GM18526 (cell line): ENCODE measurements at regions not wholly inside any gene's neighbourhood (a gene's known extent, or its start where the extent isn't known, plus 50 kb on each side); places are given as distances from the start of the nearest gene placed in this dataset.

ENCODE experiments used
- POLR2A ChIP-seq: IDR thresholded peaks from 3 replicates; pipeline ENCODE4 v1.6.1; 2011; ENCODE audit not compliant: insufficient read length; ENCODE audit errors: extremely low read depth

DNA sequence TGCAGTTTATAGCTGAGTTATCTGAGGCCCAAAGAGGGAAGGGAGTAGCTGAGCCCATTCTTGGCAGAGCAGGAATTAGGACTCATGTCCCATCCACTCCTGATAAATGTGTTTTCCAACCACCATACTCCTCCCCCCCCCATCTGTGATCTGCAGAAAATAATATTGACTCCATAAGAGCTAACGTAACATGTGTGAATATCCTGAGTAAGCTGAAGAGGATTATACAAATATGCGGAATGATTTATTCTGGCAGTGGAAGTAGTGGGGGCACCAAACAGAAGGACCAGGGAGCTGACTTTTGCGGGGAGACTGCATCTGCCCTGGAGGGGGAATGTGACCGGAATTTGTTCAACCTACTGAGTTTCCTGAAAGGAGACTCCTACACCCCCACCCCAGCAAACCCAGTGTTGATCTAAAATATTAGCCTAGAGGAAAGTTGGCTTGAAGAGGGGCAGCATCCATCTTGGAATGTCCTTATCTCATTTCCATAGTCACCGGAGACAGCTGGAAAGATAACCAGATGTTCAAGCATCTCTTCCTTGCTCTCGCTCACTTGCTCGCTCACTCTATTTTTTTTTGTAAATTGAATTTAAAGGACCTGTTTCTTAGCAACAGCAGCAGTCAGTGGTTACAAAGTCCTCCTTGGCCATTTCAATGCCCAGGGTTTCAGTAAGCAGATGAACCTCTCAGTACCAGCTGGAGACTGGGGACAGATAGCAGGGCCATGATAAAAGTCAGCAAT, 114.7 kb downstream of the RPS24 start:
- no peak for TF ChIP-seq POLR2A

DNA sequence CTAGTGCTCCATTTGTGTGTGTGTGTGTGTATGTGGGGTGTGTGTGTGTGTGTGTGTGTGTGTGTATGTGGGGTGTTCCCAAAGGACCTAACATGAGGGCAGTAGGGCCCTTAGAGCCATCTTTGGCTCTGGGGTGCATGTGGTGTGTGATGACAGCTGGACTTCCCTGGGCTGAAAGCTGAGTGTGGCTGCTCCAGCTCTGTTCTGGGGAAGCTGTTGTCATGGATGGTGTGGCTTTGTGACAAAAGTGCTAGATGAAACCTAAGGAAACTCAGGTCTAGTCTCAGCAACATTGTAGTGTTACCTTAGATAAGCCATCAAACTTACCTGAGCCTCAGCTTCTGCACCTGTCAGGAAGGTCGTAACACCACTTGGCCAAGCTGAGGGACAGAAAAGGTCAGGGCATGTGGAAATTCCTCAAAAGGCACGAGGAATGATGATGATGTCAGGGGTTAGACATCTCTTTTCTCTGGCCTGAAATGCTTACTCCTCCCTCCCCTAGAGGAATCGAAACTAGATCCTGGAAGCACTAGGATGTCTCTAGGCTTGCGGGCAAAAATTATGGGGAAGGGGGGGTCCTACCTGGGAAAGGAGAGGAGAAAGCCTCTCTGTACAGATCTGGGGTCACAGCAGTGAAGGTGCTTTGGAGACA, 115.4 kb downstream of the RPS24 start:
- no peak for TF ChIP-seq POLR2A

DNA sequence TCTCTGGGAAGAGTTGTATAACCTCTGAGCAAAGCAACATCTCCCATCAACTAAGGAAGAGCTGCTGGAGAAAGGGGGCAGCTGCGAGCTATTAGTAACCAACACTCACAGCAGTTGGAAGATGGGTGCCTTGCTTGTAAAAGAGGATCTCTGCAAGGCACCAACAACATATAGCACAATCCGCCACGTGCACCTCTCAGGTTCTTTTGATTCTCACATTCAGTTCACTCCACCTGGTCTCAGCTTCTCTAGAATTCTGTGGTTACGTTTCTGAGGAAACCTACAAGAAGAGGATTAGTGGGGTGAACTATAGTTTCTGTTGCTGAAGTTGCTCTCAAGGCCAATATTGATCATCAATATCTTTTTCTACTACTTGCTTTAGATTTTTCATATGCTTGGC, 117.1 kb downstream of the RPS24 start:
- no peak for TF ChIP-seq POLR2A

GRCh38 chr10:78155722-78156121, 122.1 kb downstream of the RPS24 start:
- TF ChIP-seq POLR2A, result no peak

- no peak for TF ChIP-seq POLR2A
Observed at GRCh38 chr10:78160591-78160990, 126.9 kb downstream of the RPS24 start.

DNA sequence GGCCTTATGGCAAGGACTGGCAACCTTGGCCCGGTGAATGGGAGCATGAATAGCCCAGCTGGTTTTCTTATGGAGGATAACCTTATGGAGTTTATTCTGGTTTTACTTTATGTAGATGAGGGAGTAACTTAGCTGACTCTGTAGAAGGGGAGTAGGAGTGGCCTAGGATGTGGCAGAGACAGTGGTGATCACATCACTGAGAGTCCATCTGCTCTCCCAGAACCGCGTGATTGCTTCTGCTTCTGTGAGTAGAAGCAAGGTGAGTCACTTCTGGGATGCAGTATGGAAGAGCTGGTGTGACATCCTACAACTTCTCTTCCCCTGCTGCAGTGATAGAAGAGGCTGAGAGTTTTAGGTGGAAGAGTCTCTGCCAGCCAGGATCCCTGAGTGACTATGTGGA, 129.2 kb downstream of the RPS24 start:
- no peak for TF ChIP-seq POLR2A

- no peak for TF ChIP-seq POLR2A
Observed at GRCh38 chr10:78164702-78165101, 131.0 kb downstream of the RPS24 start.

GRCh38 chr10:78165172-78165571, 131.5 kb downstream of the RPS24 start:
- no peak for TF ChIP-seq POLR2A

DNA sequence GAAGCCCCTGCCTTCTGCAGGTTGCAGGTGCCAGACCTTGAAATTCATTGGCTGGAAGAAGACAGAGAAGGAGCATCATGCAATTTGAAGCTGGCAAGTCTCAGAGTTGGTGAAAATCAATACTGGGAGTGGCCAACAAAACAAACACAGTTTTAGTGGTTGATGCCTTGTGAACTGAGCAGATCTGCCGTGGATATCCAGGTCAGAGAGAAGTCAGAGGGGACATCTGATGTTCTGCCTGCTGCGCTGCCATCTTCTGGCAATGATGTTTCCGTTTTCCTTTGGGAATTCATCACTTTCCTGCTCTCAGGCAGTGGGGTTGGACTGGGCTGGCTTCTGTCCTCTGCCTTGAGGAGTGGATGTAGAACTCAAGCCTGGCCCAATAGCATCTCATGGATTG, 132.0 kb downstream of the RPS24 start:
- TF ChIP-seq POLR2A, result no peak

GRCh38 chr10:78166261-78166660, 132.6 kb downstream of the RPS24 start:
- TF ChIP-seq POLR2A, result no peak

- no peak for TF ChIP-seq POLR2A
Observed at GRCh38 chr10:78169214-78169613, 135.6 kb downstream of the RPS24 start.

- TF ChIP-seq POLR2A, result no peak
Observed at GRCh38 chr10:78170026-78170475, 136.4 kb downstream of the RPS24 start.

DNA sequence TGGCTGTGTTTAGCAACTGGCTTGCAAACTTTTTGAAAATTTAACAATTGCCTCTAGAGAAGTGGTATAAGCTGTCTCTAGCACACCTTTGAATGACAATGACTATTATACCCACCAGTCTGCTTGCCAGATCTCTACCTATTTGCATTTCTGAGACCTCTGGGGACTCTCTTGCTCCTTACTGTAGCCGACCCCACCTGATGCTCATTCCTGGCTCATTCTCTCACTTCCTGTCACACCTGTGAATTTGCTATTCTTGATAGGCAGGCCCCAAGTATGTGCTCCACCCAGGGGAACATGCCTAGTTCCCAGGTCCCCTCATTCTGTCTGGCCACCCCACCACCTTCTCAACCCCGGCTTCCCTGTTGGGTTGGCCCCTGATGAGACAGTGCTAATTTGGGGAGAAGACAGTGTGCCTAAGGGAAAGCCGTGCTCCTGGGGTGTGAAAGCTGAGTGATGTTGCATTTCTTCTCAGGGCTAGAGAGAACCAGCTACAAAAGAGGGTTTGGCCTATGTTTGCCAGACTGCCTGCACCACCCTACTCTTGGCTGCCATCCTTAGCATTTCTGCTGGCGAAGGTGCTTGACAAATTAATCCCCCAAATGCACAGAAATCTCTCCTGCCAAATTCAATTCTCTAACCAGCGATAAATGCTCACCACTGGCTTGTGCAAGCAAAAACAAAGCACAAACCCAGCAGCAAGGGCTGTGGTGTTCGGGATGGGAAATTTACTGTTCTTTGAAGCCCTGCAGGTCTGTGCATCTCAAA, 138.2 kb downstream of the RPS24 start:
- no peak for TF ChIP-seq POLR2A

- no peak for TF ChIP-seq POLR2A
Observed at GRCh38 chr10:78173360-78174015, 139.8 kb downstream of the RPS24 start.

- TF ChIP-seq POLR2A, result no peak
Observed at GRCh38 chr10:78175444-78176015, 141.9 kb downstream of the RPS24 start.
